C4-2B (cell line): ENCODE measurements at regions not wholly inside any gene's neighbourhood (a gene's known extent, or its start where the extent isn't known, plus 50 kb on each side); places are given as distances from the start of the nearest gene placed in this dataset.

Source experiments
- CTCF ChIP-seq: fragments of 450-650 bp; conservative IDR thresholded peaks from 2 replicates; pipeline ENCODE4 v1.5.1; 2017; ENCODE audit warnings: mild to moderate bottlenecking
- ZFX ChIP-seq: fragments of 450-650 bp; IDR thresholded peaks from 2 replicates; pipeline ENCODE4 v1.6.1; 2017

- TF ChIP-seq CTCF (no peak), ZFX (no peak)
Observed at GRCh38 chr14:80316441-80316840, 105.1 kb upstream of the DIO2 start.
